AG04450 (cell line): ENCODE measurements at regions not wholly inside any gene's neighbourhood (a gene's known extent, or its start where the extent isn't known, plus 50 kb on each side); places are given as distances from the start of the nearest gene placed in this dataset.
A peak's percentile ranks its signal among the peaks of the same experiment; 100 is the strongest.

Source experiments
- CTCF ChIA-PET: fragments of 300-600, 350-600 bp; formaldehyde crosslinking; extraction: SDS; loops from one replicate; lab custom pipeline; 2022; ENCODE audit warnings: antibody characterized with exemption, inconsistent platforms; lab: Charles Lee
- POLR2A ChIA-PET: fragments of 350-600 bp; formaldehyde crosslinking; extraction: SDS; loops from one replicate; lab custom pipeline; 2021; ENCODE audit warnings: antibody characterized with exemption, inconsistent platforms; lab: Yijun Ruan, JAX
- DNase-seq: peaks from one replicate; pipeline ENCODE4 v3.0.0-alpha.2; 2011; ENCODE audit warnings: low read depth, low spot score
- H3K27ac ChIP-seq: one replicate; pipeline ENCODE4 v1.5.1; 2012; ENCODE audit warnings: low read depth, low read length, control low read depth
- H3K27me3 ChIP-seq: one replicate; pipeline ENCODE4 v1.6.0; 2012; ENCODE audit warnings: low read length; ENCODE audit not compliant: control insufficient read depth, insufficient read depth
- H3K4me3 ChIP-seq: 2 replicates; pipeline ENCODE4 v1.5.1; 2011; ENCODE audit warnings: mild to moderate bottlenecking, low read depth, low read length, control low read depth
- H3K9me3 ChIP-seq: 2 replicates; pipeline ENCODE4 v1.5.1; 2012; ENCODE audit warnings: low read length; ENCODE audit not compliant: control insufficient read depth, insufficient read depth
- TF ChIP-seq, protein P1 (sequence below): IDR thresholded peaks from 2 replicates; pipeline ENCODE4 v1.5.1; 2011; ENCODE audit warnings: low read depth, low read length, control low read depth, inconsistent platforms

DNA sequence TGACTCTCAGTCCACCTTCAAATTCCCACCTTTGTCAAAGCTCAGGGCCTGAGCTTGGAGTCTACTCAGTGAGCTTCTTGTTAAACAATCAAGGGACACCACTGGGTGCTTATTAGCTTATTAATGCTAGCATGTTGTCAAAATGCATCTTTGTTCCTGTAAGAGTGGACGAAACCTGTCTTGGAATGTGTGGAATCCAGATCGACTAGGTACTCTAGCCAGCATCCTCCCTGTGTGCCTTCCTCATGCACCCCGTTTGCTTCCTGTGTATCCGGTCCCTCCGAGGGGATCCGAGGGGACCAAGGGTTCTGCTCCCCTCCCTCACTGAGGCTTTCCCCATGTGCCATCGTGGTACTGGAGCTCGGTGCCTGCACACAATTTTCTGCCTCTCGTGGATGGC, 75.7 kb upstream of the UBE3A start:
- CTCF ChIA-PET: no interaction called here
- Histone ChIP-seq H3K9me3 (no peaks in the 10 kb centered on the region), H3K4me3 (no peak overlapping the region), H3K27ac (no peak overlapping the region), H3K27me3 (no peaks in the 10 kb centered on the region)
- no peak for DNase-seq
- POLR2A ChIA-PET: no interaction called here
- TF ChIP-seq, protein P1, sequence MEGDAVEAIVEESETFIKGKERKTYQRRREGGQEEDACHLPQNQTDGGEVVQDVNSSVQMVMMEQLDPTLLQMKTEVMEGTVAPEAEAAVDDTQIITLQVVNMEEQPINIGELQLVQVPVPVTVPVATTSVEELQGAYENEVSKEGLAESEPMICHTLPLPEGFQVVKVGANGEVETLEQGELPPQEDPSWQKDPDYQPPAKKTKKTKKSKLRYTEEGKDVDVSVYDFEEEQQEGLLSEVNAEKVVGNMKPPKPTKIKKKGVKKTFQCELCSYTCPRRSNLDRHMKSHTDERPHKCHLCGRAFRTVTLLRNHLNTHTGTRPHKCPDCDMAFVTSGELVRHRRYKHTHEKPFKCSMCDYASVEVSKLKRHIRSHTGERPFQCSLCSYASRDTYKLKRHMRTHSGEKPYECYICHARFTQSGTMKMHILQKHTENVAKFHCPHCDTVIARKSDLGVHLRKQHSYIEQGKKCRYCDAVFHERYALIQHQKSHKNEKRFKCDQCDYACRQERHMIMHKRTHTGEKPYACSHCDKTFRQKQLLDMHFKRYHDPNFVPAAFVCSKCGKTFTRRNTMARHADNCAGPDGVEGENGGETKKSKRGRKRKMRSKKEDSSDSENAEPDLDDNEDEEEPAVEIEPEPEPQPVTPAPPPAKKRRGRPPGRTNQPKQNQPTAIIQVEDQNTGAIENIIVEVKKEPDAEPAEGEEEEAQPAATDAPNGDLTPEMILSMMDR: no peak

DNA sequence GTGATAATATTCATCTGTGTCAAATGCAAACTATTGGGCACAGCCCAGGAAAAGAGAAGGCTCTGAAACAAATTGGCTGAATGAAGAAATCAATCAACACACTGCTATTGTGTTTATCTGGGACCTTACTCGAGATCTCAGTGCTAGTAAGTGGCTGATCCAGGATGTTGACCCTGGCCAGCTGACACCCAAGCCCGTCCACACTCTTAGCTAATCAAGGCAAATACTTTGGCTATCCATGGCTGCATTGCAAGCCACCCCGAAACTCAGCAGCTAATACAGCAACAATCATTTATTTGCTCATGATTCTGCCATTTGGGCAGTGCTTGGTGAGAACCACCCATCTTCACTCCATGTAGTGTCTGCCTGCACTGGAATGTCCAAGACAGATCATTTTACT, 74.1 kb upstream of the UBE3A start:
- ChIA-PET CTCF (no interaction called here), POLR2A (no interaction called here)
- Histone ChIP-seq H3K27me3 (no peaks in the 10 kb centered on the region), H3K4me3 (no peak overlapping the region), H3K9me3 (no peaks in the 10 kb centered on the region), H3K27ac (no peak overlapping the region)
- TF ChIP-seq, protein P1: no peak
- no peak for DNase-seq

DNA sequence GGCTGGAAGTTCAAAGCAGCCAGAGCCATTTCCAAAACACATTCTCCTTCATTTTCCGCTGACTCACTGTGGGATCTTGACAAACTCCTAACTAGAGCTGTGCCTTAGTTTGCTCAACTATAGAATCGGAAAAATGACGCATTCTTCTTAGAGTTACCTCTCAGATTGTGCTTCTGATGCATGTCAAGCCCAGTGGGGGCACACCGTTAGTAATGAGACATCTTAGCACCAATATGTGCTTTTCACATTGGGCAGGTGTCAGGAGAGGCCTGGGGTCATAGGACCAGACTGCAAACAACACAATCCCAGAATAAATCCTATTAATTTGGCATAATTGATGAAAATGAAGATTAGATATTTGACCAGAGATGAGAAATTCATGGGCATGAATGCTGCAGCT, 71.3 kb upstream of the UBE3A start:
- no peak overlapping the region for H3K4me3 ChIP-seq
- no peaks in the 10 kb centered on the region for H3K9me3 ChIP-seq
- TF ChIP-seq, protein P1: no peak
- H3K27ac ChIP-seq: no peak overlapping the region
- no peak for DNase-seq
- ChIA-PET POLR2A (no interaction called here), CTCF (interaction anchor here (1.0 to 3.9 kb wide), 6 partner anchors 9 to 1354 kb away, joined by 3 to 30 read pairs (median 5); no protein-coding TSS in a partner anchor)
- no peaks in the 10 kb centered on the region for H3K27me3 ChIP-seq

DNA sequence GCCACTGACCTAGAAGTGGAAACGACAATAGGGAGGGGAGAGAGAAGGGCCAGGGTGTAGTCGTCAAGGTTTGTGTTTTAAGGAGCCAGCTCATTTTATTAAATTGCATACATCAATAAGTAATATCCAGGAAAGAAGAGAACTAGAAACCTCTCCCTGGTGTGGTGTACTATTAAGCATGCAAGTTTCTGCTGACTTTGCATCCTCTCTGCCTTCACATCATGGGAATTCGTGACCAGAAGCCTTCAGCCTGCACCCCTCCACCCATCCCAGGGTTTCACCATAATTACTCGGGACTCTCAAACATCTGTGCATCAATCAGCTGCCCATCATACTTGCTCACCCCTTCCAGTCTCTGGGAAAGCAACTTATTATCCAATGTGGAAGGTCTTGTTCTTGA, 70.9 kb upstream of the UBE3A start:
- CTCF ChIA-PET: interaction anchor here (1.1 to 3.9 kb wide), 11 partner anchors 10 to 1381 kb away, joined by 3 to 32 read pairs (median 5); no protein-coding TSS in a partner anchor

DNA sequence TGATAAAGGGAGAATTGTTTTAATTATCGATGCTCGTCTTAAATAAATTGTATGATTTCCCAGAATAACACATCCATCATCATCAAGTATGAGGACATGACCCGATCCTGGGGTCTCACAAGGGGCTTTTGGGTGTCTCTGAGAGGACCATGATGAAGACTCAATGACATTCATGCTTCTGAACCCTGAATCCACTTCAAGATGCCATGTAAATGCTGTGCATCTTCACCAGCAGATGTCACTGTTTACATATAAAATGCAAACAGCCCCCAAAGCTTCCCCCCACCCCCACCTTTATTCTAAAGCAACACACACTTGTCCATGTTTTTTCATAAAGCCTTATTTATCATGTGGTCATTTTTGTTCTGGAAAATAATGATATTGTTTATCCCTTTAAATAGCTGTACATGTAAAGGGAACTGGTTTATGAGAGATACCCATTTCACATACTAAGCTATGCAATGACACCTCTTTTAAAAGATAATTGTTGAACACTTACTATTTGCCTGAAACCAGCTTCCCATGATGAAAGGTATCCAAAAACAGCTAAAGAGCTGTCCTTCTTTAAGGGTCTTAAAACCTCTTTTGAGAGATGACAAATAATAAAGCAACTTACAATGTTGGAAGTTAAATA, 69.7 kb upstream of the UBE3A start:
- Histone ChIP-seq H3K4me3 (no peak overlapping the region), H3K27me3 (no peaks in the 10 kb centered on the region), H3K27ac (no peak overlapping the region), H3K9me3 (no peaks in the 10 kb centered on the region; the same call in 1 of the 2 replicates)
- peak; percentile 7 for DNase-seq
- ChIA-PET POLR2A (interaction anchor here (0.7 kb wide), 1 partner anchor 735 kb away, joined by 5 read pairs; no protein-coding TSS in a partner anchor), CTCF (interaction anchor here (0.5 to 3.9 kb wide), 54 partner anchors 9 to 1840 kb away, joined by 3 to 32 read pairs (median 4); partner anchors contain the start of gene GABRA5)
- TF ChIP-seq, protein P1: peak; percentile 73

More for the DNA sequence above, 70.9 kb upstream of the UBE3A start:
- H3K27ac ChIP-seq: no peak overlapping the region
- H3K27me3 ChIP-seq: no peaks in the 10 kb centered on the region
- POLR2A ChIA-PET: no interaction called here
- TF ChIP-seq, protein P1: no peak
- no peaks in the 10 kb centered on the region for H3K9me3 ChIP-seq
- no peak overlapping the region for H3K4me3 ChIP-seq
- no peak for DNase-seq
